MM.1S (cell line): ENCODE measurements at regions not wholly inside any gene's neighbourhood (a gene's known extent, or its start where the extent isn't known, plus 50 kb on each side); places are given as distances from the start of the nearest gene placed in this dataset.

Experiments used
- DNase-seq: peaks from one replicate; pipeline ENCODE4 v3.0.0-alpha.2; 2015
- H2AFZ ChIP-seq: fragments of 300-600 bp; sonication (generic); 2 replicates; pipeline ENCODE4 v1.6.0; 2016; ENCODE audit warnings: antibody characterized with exemption, low read length
- H3F3A ChIP-seq: fragments of 300-600 bp; sonication (generic); 2 replicates; pipeline ENCODE4 v1.6.1; 2016; ENCODE audit warnings: mild to moderate bottlenecking, antibody characterized with exemption, low read length, moderate library complexity, mixed read lengths; ENCODE audit not compliant: insufficient read depth
- H3K27ac ChIP-seq: fragments of 300-600 bp; sonication (generic); 2 replicates; pipeline ENCODE4 v1.5.1; 2016; ENCODE audit warnings: mild to moderate bottlenecking, low read length
- H3K27me3 ChIP-seq: fragments of 300-600 bp; sonication (generic); replicated peaks from 2 replicates; pipeline ENCODE4 v1.6.0; 2016; ENCODE audit warnings: low read length; ENCODE audit not compliant: insufficient read depth
- H3K36me3 ChIP-seq: fragments of 300-600 bp; sonication (generic); replicated peaks from 2 replicates; pipeline ENCODE4 v1.6.1; 2016; ENCODE audit warnings: mild to moderate bottlenecking, low read length, mixed read lengths; ENCODE audit not compliant: insufficient read depth
- H3K4me1 ChIP-seq: fragments of 300-600 bp; sonication (generic); 2 replicates; pipeline ENCODE4 v1.6.1; 2016; ENCODE audit warnings: low read length, mixed read lengths
- H3K4me2 ChIP-seq: fragments of 300-600 bp; sonication (generic); 2 replicates; pipeline ENCODE4 v1.6.0; 2016; ENCODE audit warnings: low read depth, low read length
- H3K4me3 ChIP-seq: fragments of 300-600 bp; sonication (generic); 2 replicates; pipeline ENCODE4 v1.5.1; 2016; ENCODE audit warnings: low read length, mixed read lengths
- H3K79me2 ChIP-seq: fragments of 300-600 bp; sonication (generic); 2 replicates; pipeline ENCODE4 v1.6.1; 2016; ENCODE audit warnings: mixed run types, low read length, mixed read lengths
- H3K9ac ChIP-seq: fragments of 300-600 bp; sonication (generic); 2 replicates; pipeline ENCODE4 v1.6.1; 2016; ENCODE audit warnings: low read length, mixed read lengths
- H3K9me2 ChIP-seq: fragments of 300-600 bp; sonication (generic); replicated peaks from 2 replicates; pipeline ENCODE4 v1.6.1; 2016; ENCODE audit warnings: mild to moderate bottlenecking, low read length, mixed read lengths; ENCODE audit not compliant: insufficient read depth
- H3K9me3 ChIP-seq: fragments of 300-600 bp; sonication (generic); replicated peaks from 2 replicates; pipeline ENCODE4 v1.6.1; 2016; ENCODE audit warnings: mild to moderate bottlenecking, low read length, mixed read lengths; ENCODE audit not compliant: insufficient read depth
- H4K20me1 ChIP-seq: fragments of 300-600 bp; sonication (generic); 2 replicates; pipeline ENCODE4 v1.6.1; 2016; ENCODE audit warnings: mild to moderate bottlenecking, low read length, moderate library complexity, mixed read lengths; ENCODE audit not compliant: insufficient read depth
- EZH2 ChIP-seq: fragments of 300-600 bp; sonication (generic); optimal IDR thresholded peaks from 2 replicates; pipeline ENCODE3; 2017; ENCODE audit warnings: low read depth, mild to moderate bottlenecking, antibody characterized with exemption, low read length, mixed read lengths
- EZH2phosphoT487 ChIP-seq: fragments of 300-600 bp; sonication (generic); IDR thresholded peaks from 2 replicates; pipeline ENCODE4 v1.6.1; 2018; ENCODE audit warnings: antibody characterized with exemption, low read length
- TF ChIP-seq, protein P1 (sequence below): fragments of 300-600 bp; sonication (generic); IDR thresholded peaks from 2 replicates; pipeline ENCODE4 v1.5.1; 2016; ENCODE audit warnings: antibody characterized with exemption, low read length, mixed read lengths

DNA sequence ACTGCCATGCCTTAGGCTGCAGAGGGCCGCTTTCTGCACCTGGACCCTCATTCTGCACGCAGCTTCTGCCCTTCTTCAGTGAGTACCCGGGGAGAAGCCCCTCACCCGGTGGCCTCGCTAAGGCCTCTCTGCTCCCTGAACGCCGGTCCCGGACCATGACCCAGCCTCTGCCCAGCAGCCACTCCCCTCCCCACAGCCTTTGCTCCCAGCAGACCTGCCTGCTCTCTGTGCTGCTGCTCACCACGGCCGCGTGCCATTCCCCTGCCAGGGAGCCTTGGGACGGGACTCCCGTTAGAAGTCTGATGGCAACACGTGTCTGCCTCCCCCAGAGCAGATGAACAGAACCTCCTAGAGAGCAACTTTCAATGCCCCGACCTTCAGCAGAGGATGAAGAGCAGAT lies 282.8 kb downstream of the NDUFA10 start:
- no peaks in the 10 kb centered on the region for H3K9me3 ChIP-seq
- H3K4me2 ChIP-seq, result no peak overlapping the region
- H3K27me3 ChIP-seq, result no peaks in the 10 kb centered on the region
- H3F3A ChIP-seq, result no peaks in the 10 kb centered on the region
- H3K36me3 ChIP-seq, result no peaks in the 10 kb centered on the region
- no peaks in the 10 kb centered on the region for H3K4me1 ChIP-seq
- H3K4me3 ChIP-seq, result no peak overlapping the region
- TF ChIP-seq, protein P1, sequence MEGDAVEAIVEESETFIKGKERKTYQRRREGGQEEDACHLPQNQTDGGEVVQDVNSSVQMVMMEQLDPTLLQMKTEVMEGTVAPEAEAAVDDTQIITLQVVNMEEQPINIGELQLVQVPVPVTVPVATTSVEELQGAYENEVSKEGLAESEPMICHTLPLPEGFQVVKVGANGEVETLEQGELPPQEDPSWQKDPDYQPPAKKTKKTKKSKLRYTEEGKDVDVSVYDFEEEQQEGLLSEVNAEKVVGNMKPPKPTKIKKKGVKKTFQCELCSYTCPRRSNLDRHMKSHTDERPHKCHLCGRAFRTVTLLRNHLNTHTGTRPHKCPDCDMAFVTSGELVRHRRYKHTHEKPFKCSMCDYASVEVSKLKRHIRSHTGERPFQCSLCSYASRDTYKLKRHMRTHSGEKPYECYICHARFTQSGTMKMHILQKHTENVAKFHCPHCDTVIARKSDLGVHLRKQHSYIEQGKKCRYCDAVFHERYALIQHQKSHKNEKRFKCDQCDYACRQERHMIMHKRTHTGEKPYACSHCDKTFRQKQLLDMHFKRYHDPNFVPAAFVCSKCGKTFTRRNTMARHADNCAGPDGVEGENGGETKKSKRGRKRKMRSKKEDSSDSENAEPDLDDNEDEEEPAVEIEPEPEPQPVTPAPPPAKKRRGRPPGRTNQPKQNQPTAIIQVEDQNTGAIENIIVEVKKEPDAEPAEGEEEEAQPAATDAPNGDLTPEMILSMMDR, result no peak
- no peak for TF ChIP-seq EZH2
- TF ChIP-seq EZH2phosphoT487, result no peak
- DNase-seq, result no peak
- H3K79me2 ChIP-seq, result no peaks in the 10 kb centered on the region
- no peak overlapping the region for H2AFZ ChIP-seq
- no peak overlapping the region for H3K9ac ChIP-seq
- H3K9me2 ChIP-seq, result no peaks in the 10 kb centered on the region
- no peaks in the 10 kb centered on the region for H4K20me1 ChIP-seq
- no peak overlapping the region for H3K27ac ChIP-seq

DNA sequence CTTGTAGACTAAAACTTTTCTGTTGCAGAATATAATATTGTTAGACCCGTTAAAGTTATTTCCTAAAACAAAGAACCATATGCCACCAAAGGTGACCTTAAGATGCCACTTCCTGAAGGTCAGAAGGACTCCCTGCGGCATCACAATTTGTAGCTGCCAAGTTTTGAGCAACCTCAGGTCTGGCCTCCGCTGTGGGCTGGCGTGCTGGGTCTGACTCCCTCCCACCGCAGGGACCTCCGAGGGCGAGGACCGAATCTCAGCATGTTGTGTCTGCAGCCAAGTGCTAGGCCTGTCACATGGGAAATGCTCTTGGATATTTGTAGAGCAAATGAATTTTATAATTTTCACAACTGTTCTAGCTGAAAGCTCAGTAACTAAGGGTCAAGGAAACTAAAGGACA lies 285.9 kb downstream of the NDUFA10 start:
- no peak overlapping the region for H3K9ac ChIP-seq
- no peaks in the 10 kb centered on the region for H3F3A ChIP-seq
- no peaks in the 10 kb centered on the region for H4K20me1 ChIP-seq
- H3K4me3 ChIP-seq, result no peak overlapping the region
- H3K27me3 ChIP-seq, result no peaks in the 10 kb centered on the region
- no peak overlapping the region for H3K4me2 ChIP-seq
- DNase-seq, result no peak
- no peaks in the 10 kb centered on the region for H3K79me2 ChIP-seq
- no peaks in the 10 kb centered on the region for H3K36me3 ChIP-seq
- H3K9me3 ChIP-seq, result no peaks in the 10 kb centered on the region
- H3K27ac ChIP-seq, result no peak overlapping the region
- no peaks in the 10 kb centered on the region for H3K9me2 ChIP-seq
- no peaks in the 10 kb centered on the region for H3K4me1 ChIP-seq
- TF ChIP-seq EZH2, result no peak
- no peak for TF ChIP-seq EZH2phosphoT487
- TF ChIP-seq, protein P1, result no peak
- no peak overlapping the region for H2AFZ ChIP-seq

DNA sequence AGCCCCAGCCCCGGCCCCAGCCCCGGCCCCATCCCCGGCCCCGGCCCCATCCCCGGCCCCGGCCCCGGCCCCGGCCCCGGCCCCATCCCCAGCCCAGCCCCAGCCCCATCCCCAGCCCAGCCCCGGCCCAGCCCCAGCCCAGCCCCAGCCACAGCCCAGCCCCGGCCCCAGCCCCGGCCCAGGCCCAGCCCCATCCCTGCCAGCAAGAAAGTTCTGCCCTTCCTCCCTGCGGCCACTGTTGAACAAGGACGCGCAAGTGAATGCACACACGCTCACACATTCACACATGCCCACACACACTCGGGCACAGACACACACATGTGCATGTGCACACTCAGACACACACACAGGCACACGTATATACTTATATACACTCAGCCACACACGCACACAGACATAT lies 287.0 kb downstream of the NDUFA10 start:
- Histone ChIP-seq H4K20me1 (no peaks in the 10 kb centered on the region), H3K9ac (no peak overlapping the region), H3K36me3 (no peaks in the 10 kb centered on the region), H3K4me1 (no peaks in the 10 kb centered on the region), H3K4me3 (no peak overlapping the region), H2AFZ (no peak overlapping the region), H3F3A (no peaks in the 10 kb centered on the region), H3K9me2 (no peaks in the 10 kb centered on the region), H3K4me2 (no peak overlapping the region), H3K79me2 (no peaks in the 10 kb centered on the region), H3K9me3 (no peaks in the 10 kb centered on the region), H3K27me3 (no peaks in the 10 kb centered on the region), H3K27ac (no peak overlapping the region)
- TF ChIP-seq EZH2 (no peak), EZH2phosphoT487 (no peak)
- TF ChIP-seq, protein P1, result no peak
- no peak for DNase-seq
